RWPE1 (cell line): ENCODE measurements at regions not wholly inside any gene's neighbourhood (a gene's known extent, or its start where the extent isn't known, plus 50 kb on each side); places are given as distances from the start of the nearest gene placed in this dataset.
"Not testable (repeated sequence)": the region's sequence is repeated elsewhere in the genome, so short reads cannot be mapped to it uniquely, and the experiment has no call there.

Source experiments
- CTCF ChIA-PET: fragments of 350-600 bp; sonication (Branson Sonifier 250); formaldehyde crosslinking; extraction: SDS; loops from one replicate; lab custom pipeline; 2021; lab: Yijun Ruan, JAX
- POLR2A ChIA-PET: fragments of 400-600 bp; formaldehyde crosslinking; extraction: SDS; loops from one replicate; lab custom pipeline; 2020; ENCODE audit warnings: antibody characterized with exemption; ENCODE audit not compliant: low non-redundant PET; lab: Yijun Ruan, JAX
- DNase-seq: peaks from one replicate; pipeline ENCODE4 v3.0.0; 2012; ENCODE audit warnings: low spot score
- H3K27ac ChIP-seq: fragments of 450-650 bp; 2 replicates; pipeline ENCODE4 v1.5.1; 2017
- CTCF ChIP-seq: fragments of 450-650 bp; conservative IDR thresholded peaks from 2 replicates; pipeline ENCODE4 v1.5.1; 2017; ENCODE audit warnings: low read depth, mild to moderate bottlenecking

GRCh38 chr5:116951219-116951618, 376.6 kb upstream of the SEMA6A start:
- DNase-seq = no peak
- ChIA-PET CTCF (interaction anchor here (0.6 kb wide), 1 partner anchor 238 kb away, joined by 3 read pairs; no protein-coding TSS in a partner anchor), POLR2A (no interaction called here)
- H3K27ac ChIP-seq = no peak overlapping the region
- no peak for TF ChIP-seq CTCF

- ChIA-PET POLR2A (no interaction called here), CTCF (interaction anchor here (0.5 to 0.8 kb wide), 5 partner anchors 78 to 1298 kb away, joined by 3 to 4 read pairs (median 3); no protein-coding TSS in a partner anchor)
- DNase-seq = peak; percentile 41
- H3K27ac ChIP-seq = no peak overlapping the region
- TF ChIP-seq CTCF = peak; percentile 59
These were observed 373.3 kb upstream of the SEMA6A start for GRCh38 chr5:116947691-116948528.

GRCh38 chr5:116945613-116946382, 371.2 kb upstream of the SEMA6A start:
- POLR2A ChIA-PET, CTCF ChIA-PET, DNase-seq, H3K27ac ChIP-seq: not testable (repeated sequence)

GRCh38 chr5:116944183-116944582, 369.6 kb upstream of the SEMA6A start:
- no peak for TF ChIP-seq CTCF
- ChIA-PET POLR2A (interaction anchor here (0.6 kb wide), 1 partner anchor 866 kb away, joined by 5 read pairs; no protein-coding TSS in a partner anchor), CTCF (no interaction called here)
- DNase-seq = no peak
- H3K27ac ChIP-seq = no peak overlapping the region

- H3K27ac ChIP-seq = no peak overlapping the region
- no peak for DNase-seq
- TF ChIP-seq CTCF = no peak
- CTCF ChIA-PET = interaction anchor here (0.8 kb wide), 1 partner anchor 53 kb away, joined by 5 read pairs; no protein-coding TSS in a partner anchor
- POLR2A ChIA-PET = no interaction called here
These were observed 368.0 kb upstream of the SEMA6A start for GRCh38 chr5:116942622-116943021.

- no peak overlapping the region for H3K27ac ChIP-seq
- CTCF ChIA-PET = no interaction called here
- no peak for TF ChIP-seq CTCF
- POLR2A ChIA-PET = no interaction called here
- no peak for DNase-seq
These were observed 365.0 kb upstream of the SEMA6A start for GRCh38 chr5:116939641-116940040.

GRCh38 chr5:116938488-116938887, 363.9 kb upstream of the SEMA6A start:
- no peak overlapping the region for H3K27ac ChIP-seq
- CTCF ChIA-PET = no interaction called here
- no peak for TF ChIP-seq CTCF
- DNase-seq = no peak
- POLR2A ChIA-PET = no interaction called here
